ENCODE measurements at regions not wholly inside any gene's neighbourhood (a gene's known extent, or its start where the extent isn't known, plus 50 kb on each side); places are given as distances from the start of the nearest gene placed in this dataset.

- no peak for DNase-seq (ENCODE audit: extremely low spot score)
- Histone ChIP-seq H3K27me3 (no peaks in the 10 kb centered on the region), H3K27ac (replicated peaks in 1 of 4) (no peak overlapping the region), H3K4me3 (no peak overlapping the region), H3K9me3 (peaks cover 0 to 6% (median 0%) of the 10 kb centered on the region in 4 donors), H3K4me1 (no peaks in the 10 kb centered on the region), H3K36me3 (no peaks in the 10 kb centered on the region)
- TF ChIP-seq POLR2AphosphoS5 (IDR thresholded peaks at IDR 0.05) = no peak
- no peak for TF ChIP-seq EP300 (IDR thresholded peaks at IDR 0.05)
- TF ChIP-seq POLR2A (IDR thresholded peaks at IDR 0.05; ENCODE audit: low read depth) = no peak
- TF ChIP-seq CTCF (IDR thresholded peaks at IDR 0.05) = no peak
- 75% methylated on average over 4 of the region's 4 CpGs for WGBS
- intact Hi-C loops (cut with DNase I) = no loop called here
These were observed 569.6 kb downstream of the NTRK3 start for GRCh38 chr15:87686841-87687522.

- 70% methylated on average over 5 of the region's 5 CpGs for WGBS
- Histone ChIP-seq H3K4me1 (no peaks in the 10 kb centered on the region), H3K27me3 (no peaks in the 10 kb centered on the region), H3K36me3 (no peaks in the 10 kb centered on the region), H3K4me3 (no peak overlapping the region), H3K27ac (replicated peaks in 1 of 4) (no peak overlapping the region), H3K9me3 (no peaks in the 10 kb centered on the region)
- DNase-seq (ENCODE audit: extremely low spot score) = no peak
- intact Hi-C loops (cut with DNase I) = no loop called here
- TF ChIP-seq POLR2AphosphoS5 (IDR thresholded peaks at IDR 0.05) (no peak), POLR2A (IDR thresholded peaks at IDR 0.05; ENCODE audit: low read depth) (no peak), EP300 (IDR thresholded peaks at IDR 0.05) (no peak), CTCF (IDR thresholded peaks at IDR 0.05) (no peak)
These were observed 570.2 kb downstream of the NTRK3 start for GRCh38 chr15:87686339-87686738.

- H3K9me3 ChIP-seq = no peaks in the 10 kb centered on the region
- intact Hi-C loops (cut with DNase I) = no loop called here
These were observed 574.0 kb downstream of the NTRK3 start for GRCh38 chr15:87682527-87682926.

GRCh38 chr15:87681104-87681503 is 575.4 kb downstream of the NTRK3 start:
- H3K36me3 ChIP-seq = no peaks in the 10 kb centered on the region
- no peaks in the 10 kb centered on the region for H3K4me1 ChIP-seq
- no peak overlapping the region for H3K27ac ChIP-seq (replicated peaks in 1 of 4)
- DNase-seq (ENCODE audit: extremely low spot score) = no peak
- WGBS = 67% methylated on average over 1 of the region's 1 CpG
- TF ChIP-seq POLR2AphosphoS5 (IDR thresholded peaks at IDR 0.05) (no peak), POLR2A (IDR thresholded peaks at IDR 0.05; ENCODE audit: low read depth) (no peak), CTCF (IDR thresholded peaks at IDR 0.05) (no peak), EP300 (IDR thresholded peaks at IDR 0.05) (no peak)
- no peak overlapping the region for H3K4me3 ChIP-seq
- intact Hi-C loops (cut with DNase I) = no loop called here
- H3K9me3 ChIP-seq = no peaks in the 10 kb centered on the region
- no peaks in the 10 kb centered on the region for H3K27me3 ChIP-seq

More at GRCh38 chr15:87682527-87682926, 574.0 kb downstream of the NTRK3 start:
- DNase-seq (ENCODE audit: extremely low spot score) = no peak
- Histone ChIP-seq H3K4me1 (no peaks in the 10 kb centered on the region), H3K36me3 (no peaks in the 10 kb centered on the region), H3K4me3 (no peak overlapping the region), H3K27me3 (no peaks in the 10 kb centered on the region), H3K27ac (replicated peaks in 1 of 4) (no peak overlapping the region)
- TF ChIP-seq POLR2A (IDR thresholded peaks at IDR 0.05; ENCODE audit: low read depth) = no peak
- TF ChIP-seq CTCF (IDR thresholded peaks at IDR 0.05) = no peak
- no peak for TF ChIP-seq POLR2AphosphoS5 (IDR thresholded peaks at IDR 0.05)
- TF ChIP-seq EP300 (IDR thresholded peaks at IDR 0.05) = no peak
- WGBS = 73% methylated on average over 1 of the region's 1 CpG

GRCh38 chr15:87680208-87680607 is 576.3 kb downstream of the NTRK3 start:
- Histone ChIP-seq H3K4me1 (no peaks in the 10 kb centered on the region), H3K36me3 (no peaks in the 10 kb centered on the region), H3K9me3 (no peaks in the 10 kb centered on the region), H3K27ac (replicated peaks in 1 of 4) (no peak overlapping the region), H3K27me3 (no peaks in the 10 kb centered on the region), H3K4me3 (no peak overlapping the region)
- DNase-seq (ENCODE audit: extremely low spot score) = no peak
- TF ChIP-seq POLR2A (IDR thresholded peaks at IDR 0.05; ENCODE audit: low read depth) (no peak), CTCF (IDR thresholded peaks at IDR 0.05) (no peak), POLR2AphosphoS5 (IDR thresholded peaks at IDR 0.05) (no peak), EP300 (IDR thresholded peaks at IDR 0.05) (no peak)
- intact Hi-C loops (cut with DNase I) = no loop called here
- WGBS = 86% methylated on average over 1 of the region's 1 CpG
